Spleen (tissue), 11 donors: ENCODE measurements at regions not wholly inside any gene's neighbourhood (a gene's known extent, or its start where the extent isn't known, plus 50 kb on each side); places are given as distances from the start of the nearest gene placed in this dataset.

Source experiments
- DNase-seq: peaks from one replicate; pipeline ENCODE4 v3.0.0-alpha.2; 2020
- H3K27ac ChIP-seq, 8 donors: fragments of 200-600 bp; sonication (generic) in 7 of 8; 1 replicate in 4 of 8; 2 replicates in 4 of 8; pipeline versions ENCODE4 v1.5.0 to v1.8.0; 2016 to 2021; ENCODE audit warnings: inconsistent platforms in 4 of 8, mild to moderate bottlenecking in 4 of 8, moderate library complexity in 1 of 8
- H3K27me3 ChIP-seq, 7 donors: fragments of 200-600 bp; sonication (generic) in 6 of 7; replicated peaks in 1 of 7; 1 replicate in 4 of 7; 2 replicates in 3 of 7; pipeline versions ENCODE4 v1.5.0 to v1.8.0; 2016 to 2021; ENCODE audit warnings: inconsistent platforms in 3 of 7, mild to moderate bottlenecking in 1 of 7
- H3K36me3 ChIP-seq, 6 donors: fragments of 200-600 bp; sonication (generic) in 5 of 6; 1 replicate in 4 of 6; 2 replicates in 2 of 6; pipeline versions ENCODE4 v1.5.0 to v1.8.0; 2016 to 2021; ENCODE audit warnings: inconsistent platforms in 2 of 6
- H3K4me1 ChIP-seq, 6 donors: fragments of 200-600 bp; sonication (generic) in 5 of 6; 1 replicate in 3 of 6; 2 replicates in 3 of 6; pipeline versions ENCODE4 v1.5.0 to v1.8.0; 2016 to 2021; ENCODE audit warnings: inconsistent platforms in 3 of 6
- H3K4me3 ChIP-seq, 8 donors: fragments of 200-600 bp; sonication (generic) in 7 of 8; 1 replicate in 4 of 8; 2 replicates in 4 of 8; pipeline versions ENCODE4 v1.5.0 to v1.8.0; 2016 to 2021; ENCODE audit warnings: inconsistent platforms in 4 of 8, mild to moderate bottlenecking in 4 of 8, moderate library complexity in 2 of 8
- H3K9me3 ChIP-seq, 8 donors: fragments of 200-600 bp; sonication (generic) in 7 of 8; 1 replicate in 4 of 8; 2 replicates in 4 of 8; pipeline versions ENCODE4 v1.5.0 to v1.8.0; 2016 to 2021; ENCODE audit warnings: inconsistent platforms in 4 of 8
- POLR2A ChIP-seq, 3 donors: fragments of 450-650 bp; IDR thresholded peaks; one replicate each; pipeline ENCODE4 v1.5.1; 2017; ENCODE audit warnings: antibody characterized with exemption in 3 of 3, mild to moderate bottlenecking in 1 of 3
- POLR2AphosphoS5 ChIP-seq, 3 donors: sonication (generic); formaldehyde crosslinking; IDR thresholded peaks; one replicate each; pipeline ENCODE4 v1.5.1; 2017; ENCODE audit warnings: antibody characterized with exemption in 3 of 3
- WGBS, 5 donors: extraction: QIAGEN DNeasy Blood & Tissue Kit in 3 of 5; methylation state at CpG; one replicate each; pipeline versions ENCODE4 v1.1.5 to v1.1.7; 2013 to 2018; 5-methylcytosine and 5-hydroxymethylcytosine counted together
- intact Hi-C: fragments of 100-400 bp; cut with DNase I; formaldehyde crosslinking; loops from one replicate; pipeline ENCODE4 v1.15.0; 2023; ENCODE audit warnings: low total_unique reads
- TF ChIP-seq, protein P1 (sequence below), 11 experiments: fragments of 200-600 bp in 7 of 11; fragments of 450-650 bp in 4 of 11; sonication (generic) in 4 of 11; IDR thresholded peaks in 8 of 11; conservative IDR thresholded peaks in 3 of 11; 1 replicate in 7 of 11; 2 replicates in 4 of 11; pipeline versions ENCODE4 v1.4.0 to v1.8.0; 2016 to 2021; ENCODE audit warnings: antibody characterized with exemption in 11 of 11, inconsistent platforms in 4 of 11, mild to moderate bottlenecking in 1 of 11
- donor health status: healthy with polysubstance abuse.
- donor health status: DM: no; HTN: no; CAD: no; lungs with moderate emphysema.
- donor health status: DM: no; HTN: no; CAD: no.
- donor health status: Bipolar disorder and iron deficiency.
- donor health status: healthy.
- donor health status: DM: no; HTN: no; CAD: no.
- donor health status: DM: yes; HTN: yes; CAD: no.

DNA sequence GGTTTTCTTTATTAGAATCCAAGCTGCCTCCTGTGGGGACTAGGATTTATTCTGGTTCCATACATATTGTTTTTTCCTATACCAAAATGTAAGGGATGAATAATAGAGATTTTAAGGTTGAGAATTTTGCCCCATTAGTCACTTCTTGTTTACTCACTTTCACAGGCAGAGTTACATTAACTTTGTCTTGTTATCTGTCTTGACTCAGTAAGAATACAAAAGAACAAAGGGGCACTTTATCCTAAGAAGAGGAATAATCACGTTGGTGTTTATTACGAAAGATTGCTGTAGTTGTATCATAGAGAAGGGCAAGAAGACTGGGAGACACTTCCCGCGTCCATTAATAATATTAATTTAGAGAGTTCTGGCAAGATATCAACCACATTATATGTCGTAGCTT lies 599.7 kb upstream of the FTMT start:
- WGBS, 5 donors = 72 to 82% (median 80%) methylated on average over 5 of the region's 5 CpGs
- TF ChIP-seq, protein P1, sequence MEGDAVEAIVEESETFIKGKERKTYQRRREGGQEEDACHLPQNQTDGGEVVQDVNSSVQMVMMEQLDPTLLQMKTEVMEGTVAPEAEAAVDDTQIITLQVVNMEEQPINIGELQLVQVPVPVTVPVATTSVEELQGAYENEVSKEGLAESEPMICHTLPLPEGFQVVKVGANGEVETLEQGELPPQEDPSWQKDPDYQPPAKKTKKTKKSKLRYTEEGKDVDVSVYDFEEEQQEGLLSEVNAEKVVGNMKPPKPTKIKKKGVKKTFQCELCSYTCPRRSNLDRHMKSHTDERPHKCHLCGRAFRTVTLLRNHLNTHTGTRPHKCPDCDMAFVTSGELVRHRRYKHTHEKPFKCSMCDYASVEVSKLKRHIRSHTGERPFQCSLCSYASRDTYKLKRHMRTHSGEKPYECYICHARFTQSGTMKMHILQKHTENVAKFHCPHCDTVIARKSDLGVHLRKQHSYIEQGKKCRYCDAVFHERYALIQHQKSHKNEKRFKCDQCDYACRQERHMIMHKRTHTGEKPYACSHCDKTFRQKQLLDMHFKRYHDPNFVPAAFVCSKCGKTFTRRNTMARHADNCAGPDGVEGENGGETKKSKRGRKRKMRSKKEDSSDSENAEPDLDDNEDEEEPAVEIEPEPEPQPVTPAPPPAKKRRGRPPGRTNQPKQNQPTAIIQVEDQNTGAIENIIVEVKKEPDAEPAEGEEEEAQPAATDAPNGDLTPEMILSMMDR (IDR thresholded peaks at IDR 0.05 in 8 of 11, conservative IDR thresholded peaks at IDR 0.05 in 3 of 11) = no peak
- TF ChIP-seq POLR2AphosphoS5 (IDR thresholded peaks at IDR 0.05) = no peak
- TF ChIP-seq POLR2A (IDR thresholded peaks at IDR 0.05) = no peak
- peaks cover 0 to 19% (median 0%) of the 10 kb centered on the region in 8 donors for H3K9me3 ChIP-seq
- no peaks in the 10 kb centered on the region for H3K27me3 ChIP-seq
- H3K36me3 ChIP-seq = no peaks in the 10 kb centered on the region
- no peak for DNase-seq
- intact Hi-C loops = no loop called here
- H3K4me3 ChIP-seq = no peak overlapping the region
- no peaks in the 10 kb centered on the region for H3K4me1 ChIP-seq
- no peak overlapping the region for H3K27ac ChIP-seq

DNA sequence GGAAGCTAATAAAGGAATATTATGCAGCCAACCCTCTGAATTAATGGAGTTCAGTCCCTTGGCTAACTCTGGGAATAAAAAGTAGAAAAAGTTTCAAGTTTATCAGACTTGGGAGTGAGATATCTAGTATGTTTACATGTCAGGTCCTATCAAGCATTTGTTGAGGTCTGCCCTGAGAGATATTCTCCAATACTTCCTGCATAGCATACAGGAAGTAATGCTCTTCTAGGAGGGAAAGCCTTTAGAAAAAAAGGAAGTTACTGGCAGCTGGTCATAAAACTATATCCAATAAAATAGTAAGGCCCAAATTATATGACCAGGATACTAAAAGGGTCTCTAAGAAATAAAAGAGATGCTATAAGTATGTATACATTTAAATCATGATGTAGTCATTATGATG lies 594.1 kb upstream of the FTMT start:
- H3K27me3 ChIP-seq = no peaks in the 10 kb centered on the region
- no peaks in the 10 kb centered on the region for H3K4me1 ChIP-seq
- H3K27ac ChIP-seq = no peak overlapping the region
- intact Hi-C loops = no loop called here
- no peaks in the 10 kb centered on the region for H3K36me3 ChIP-seq
- H3K4me3 ChIP-seq = no peak overlapping the region
- no peak for DNase-seq
- peaks cover 0 to 10% (median 0%) of the 10 kb centered on the region in 8 donors for H3K9me3 ChIP-seq
- no peak for TF ChIP-seq POLR2AphosphoS5 (IDR thresholded peaks at IDR 0.05)
- TF ChIP-seq, protein P1 (IDR thresholded peaks at IDR 0.05 in 8 of 11, conservative IDR thresholded peaks at IDR 0.05 in 3 of 11) = no peak
- TF ChIP-seq POLR2A (IDR thresholded peaks at IDR 0.05) = no peak

DNA sequence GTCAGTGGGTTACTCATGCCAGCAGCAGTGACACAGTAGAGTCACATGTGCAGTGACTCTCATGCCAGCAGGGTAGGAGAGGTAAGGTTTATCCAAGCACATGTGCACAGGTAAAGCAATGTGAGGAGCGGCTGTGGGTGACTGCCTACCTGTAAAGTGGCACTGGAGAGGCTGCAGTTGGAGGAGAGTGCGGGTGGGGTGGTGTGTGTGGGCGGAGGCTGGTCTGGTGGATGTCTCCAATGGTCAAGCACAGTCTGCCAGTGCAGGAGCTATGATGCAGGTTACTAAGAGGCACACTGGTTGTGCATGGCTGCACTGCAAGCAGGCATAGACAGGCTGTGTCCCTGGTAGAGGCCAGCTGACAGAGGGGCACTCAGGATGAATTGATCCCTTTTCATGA lies 588.2 kb upstream of the FTMT start:
- peaks cover 0 to 19% (median 4%) of the 10 kb centered on the region in 8 donors for H3K9me3 ChIP-seq
- no peaks in the 10 kb centered on the region for H3K27me3 ChIP-seq
- intact Hi-C loops = no loop called here
- 75 to 91% (median 80%) methylated on average over 3 of the region's 3 CpGs for WGBS, 5 donors
- no peak for TF ChIP-seq POLR2A (IDR thresholded peaks at IDR 0.05)
- no peak for TF ChIP-seq POLR2AphosphoS5 (IDR thresholded peaks at IDR 0.05)
- TF ChIP-seq, protein P1 (IDR thresholded peaks at IDR 0.05 in 8 of 11, conservative IDR thresholded peaks at IDR 0.05 in 3 of 11) = no peak
- no peak overlapping the region for H3K4me3 ChIP-seq
- H3K27ac ChIP-seq = no peak overlapping the region
- DNase-seq = no peak
- no peaks in the 10 kb centered on the region for H3K4me1 ChIP-seq
- H3K36me3 ChIP-seq = no peaks in the 10 kb centered on the region

DNA sequence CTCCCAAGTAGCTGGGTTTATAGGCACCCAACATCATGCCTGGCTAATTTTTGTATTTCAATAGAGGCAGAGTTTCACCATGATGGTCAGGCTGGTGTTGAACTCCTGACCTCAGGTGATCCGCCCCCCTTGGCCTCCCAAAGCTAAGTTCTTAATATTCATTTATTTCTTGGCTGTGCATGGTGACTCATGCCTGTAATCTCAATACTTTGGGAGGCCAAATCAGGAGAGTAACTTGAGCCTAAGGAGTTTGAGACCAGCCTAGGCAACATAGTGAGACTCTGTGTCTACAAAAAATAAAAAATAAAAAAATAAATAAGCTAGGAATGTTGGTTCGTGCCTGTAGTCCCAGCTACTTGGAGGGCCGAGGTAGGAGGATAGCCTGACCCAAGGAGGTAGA lies 587.1 kb upstream of the FTMT start:
- peaks cover 0 to 12% (median 4%) of the 10 kb centered on the region in 8 donors for H3K9me3 ChIP-seq
- no peak for DNase-seq
- intact Hi-C loops = no loop called here
- no peak overlapping the region for H3K4me3 ChIP-seq
- WGBS, 5 donors = 70 to 82% (median 75%) methylated on average over 3 of the region's 3 CpGs
- H3K27me3 ChIP-seq = no peaks in the 10 kb centered on the region
- no peaks in the 10 kb centered on the region for H3K36me3 ChIP-seq
- H3K4me1 ChIP-seq = no peaks in the 10 kb centered on the region
- TF ChIP-seq, protein P1 (IDR thresholded peaks at IDR 0.05 in 8 of 11, conservative IDR thresholded peaks at IDR 0.05 in 3 of 11) = no peak
- TF ChIP-seq POLR2A (IDR thresholded peaks at IDR 0.05) (no peak), POLR2AphosphoS5 (IDR thresholded peaks at IDR 0.05) (no peak)
- no peak overlapping the region for H3K27ac ChIP-seq
